ENCODE measurements at regions not wholly inside any gene's neighbourhood (a gene's known extent, or its start where the extent isn't known, plus 50 kb on each side); places are given as distances from the start of the nearest gene placed in this dataset.

- no peak overlapping the region for H3K4me3 ChIP-seq
- no peak for TF ChIP-seq EZH2 (IDR thresholded peaks at IDR 0.05; ENCODE audit: low read depth, unreplicated experiment)
- no peak for TF ChIP-seq ZNF114 (CRISPR knock-in tag; IDR thresholded peaks at IDR 0.05)
- TF ChIP-seq CREB1 (CRISPR knock-in tag; IDR thresholded peaks at IDR 0.05; ENCODE audit: low read depth), result no peak
- TF ChIP-seq STAT1 (IDR thresholded peaks at IDR 0.05; ENCODE audit: unreplicated experiment), result no peak
- TF ChIP-seq, protein P1, sequence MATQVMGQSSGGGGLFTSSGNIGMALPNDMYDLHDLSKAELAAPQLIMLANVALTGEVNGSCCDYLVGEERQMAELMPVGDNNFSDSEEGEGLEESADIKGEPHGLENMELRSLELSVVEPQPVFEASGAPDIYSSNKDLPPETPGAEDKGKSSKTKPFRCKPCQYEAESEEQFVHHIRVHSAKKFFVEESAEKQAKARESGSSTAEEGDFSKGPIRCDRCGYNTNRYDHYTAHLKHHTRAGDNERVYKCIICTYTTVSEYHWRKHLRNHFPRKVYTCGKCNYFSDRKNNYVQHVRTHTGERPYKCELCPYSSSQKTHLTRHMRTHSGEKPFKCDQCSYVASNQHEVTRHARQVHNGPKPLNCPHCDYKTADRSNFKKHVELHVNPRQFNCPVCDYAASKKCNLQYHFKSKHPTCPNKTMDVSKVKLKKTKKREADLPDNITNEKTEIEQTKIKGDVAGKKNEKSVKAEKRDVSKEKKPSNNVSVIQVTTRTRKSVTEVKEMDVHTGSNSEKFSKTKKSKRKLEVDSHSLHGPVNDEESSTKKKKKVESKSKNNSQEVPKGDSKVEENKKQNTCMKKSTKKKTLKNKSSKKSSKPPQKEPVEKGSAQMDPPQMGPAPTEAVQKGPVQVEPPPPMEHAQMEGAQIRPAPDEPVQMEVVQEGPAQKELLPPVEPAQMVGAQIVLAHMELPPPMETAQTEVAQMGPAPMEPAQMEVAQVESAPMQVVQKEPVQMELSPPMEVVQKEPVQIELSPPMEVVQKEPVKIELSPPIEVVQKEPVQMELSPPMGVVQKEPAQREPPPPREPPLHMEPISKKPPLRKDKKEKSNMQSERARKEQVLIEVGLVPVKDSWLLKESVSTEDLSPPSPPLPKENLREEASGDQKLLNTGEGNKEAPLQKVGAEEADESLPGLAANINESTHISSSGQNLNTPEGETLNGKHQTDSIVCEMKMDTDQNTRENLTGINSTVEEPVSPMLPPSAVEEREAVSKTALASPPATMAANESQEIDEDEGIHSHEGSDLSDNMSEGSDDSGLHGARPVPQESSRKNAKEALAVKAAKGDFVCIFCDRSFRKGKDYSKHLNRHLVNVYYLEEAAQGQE (IDR thresholded peaks at IDR 0.05; ENCODE audit: unreplicated experiment), result no peak
- TF ChIP-seq ZNF462 (CRISPR knock-in tag; IDR thresholded peaks at IDR 0.05), result no peak
- TF ChIP-seq JUNB (IDR thresholded peaks at IDR 0.05; ENCODE audit: unreplicated experiment), result no peak
- no peak for TF ChIP-seq ZNF331 (CRISPR knock-in tag; IDR thresholded peaks at IDR 0.05; ENCODE audit: low read depth)
- TF ChIP-seq, protein P2, sequence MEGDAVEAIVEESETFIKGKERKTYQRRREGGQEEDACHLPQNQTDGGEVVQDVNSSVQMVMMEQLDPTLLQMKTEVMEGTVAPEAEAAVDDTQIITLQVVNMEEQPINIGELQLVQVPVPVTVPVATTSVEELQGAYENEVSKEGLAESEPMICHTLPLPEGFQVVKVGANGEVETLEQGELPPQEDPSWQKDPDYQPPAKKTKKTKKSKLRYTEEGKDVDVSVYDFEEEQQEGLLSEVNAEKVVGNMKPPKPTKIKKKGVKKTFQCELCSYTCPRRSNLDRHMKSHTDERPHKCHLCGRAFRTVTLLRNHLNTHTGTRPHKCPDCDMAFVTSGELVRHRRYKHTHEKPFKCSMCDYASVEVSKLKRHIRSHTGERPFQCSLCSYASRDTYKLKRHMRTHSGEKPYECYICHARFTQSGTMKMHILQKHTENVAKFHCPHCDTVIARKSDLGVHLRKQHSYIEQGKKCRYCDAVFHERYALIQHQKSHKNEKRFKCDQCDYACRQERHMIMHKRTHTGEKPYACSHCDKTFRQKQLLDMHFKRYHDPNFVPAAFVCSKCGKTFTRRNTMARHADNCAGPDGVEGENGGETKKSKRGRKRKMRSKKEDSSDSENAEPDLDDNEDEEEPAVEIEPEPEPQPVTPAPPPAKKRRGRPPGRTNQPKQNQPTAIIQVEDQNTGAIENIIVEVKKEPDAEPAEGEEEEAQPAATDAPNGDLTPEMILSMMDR (conservative IDR thresholded peaks at IDR 0.05; ENCODE audit: low read depth in 2 of 2), result no peak
- no peak for TF ChIP-seq ETS1 (IDR thresholded peaks at IDR 0.05)
- TF ChIP-seq NANOG (IDR thresholded peaks at IDR 0.05; ENCODE audit: borderline replicate concordance), result no peak
- no peak for TF ChIP-seq EZH2phosphoT487 (IDR thresholded peaks at IDR 0.05; ENCODE audit: unreplicated experiment)
- Mint-ChIP-seq H3K27ac (no peak overlapping the region), H3K36me3 (ENCODE audit: low read depth) (peaks cover 56% of the 10 kb centered on the region), H3K27me3 (ENCODE audit: insufficient read depth, low read depth, poor library complexity) (peaks cover 19% of the 10 kb centered on the region), H3K4me1 (peaks cover 2% of the 10 kb centered on the region; the same call in 1 of the 3 replicates), H3K9me3 (peaks cover 14% of the 10 kb centered on the region), H3K4me3 (no peak overlapping the region)
- H3K36me3 ChIP-seq (ENCODE audit: insufficient read depth), result no peaks in the 10 kb centered on the region
- H2AFZ ChIP-seq, result no peak overlapping the region
- no peaks in the 10 kb centered on the region for H3K79me2 ChIP-seq (replicated peaks; ENCODE audit: insufficient read depth)
- H4K20me1 ChIP-seq (replicated peaks; ENCODE audit: insufficient read depth), result no peaks in the 10 kb centered on the region; the same call in 1 of the 2 replicates
- DNase-seq (ENCODE audit: low spot score) (no peak), ATAC-seq (no peak)
- no peaks in the 10 kb centered on the region for H3F3A ChIP-seq (replicated peaks; ENCODE audit: low read depth)
- H3K4me2 ChIP-seq, result no peak overlapping the region
- H3K9me2 ChIP-seq (ENCODE audit: insufficient read depth), result no peaks in the 10 kb centered on the region
- H3K27me3 ChIP-seq (ENCODE audit: insufficient read depth), result no peaks in the 10 kb centered on the region
- H3K4me1 ChIP-seq (ENCODE audit: insufficient read depth), result no peaks in the 10 kb centered on the region
- H3K27ac ChIP-seq (ENCODE audit: low read depth), result no peak overlapping the region
Observed at GRCh38 chr11:70486731-70487130, 88.4 kb downstream of the CTTN start.

All from GM23338 (cell line).